GM23248 (cell line): ENCODE measurements at regions not wholly inside any gene's neighbourhood (a gene's known extent, or its start where the extent isn't known, plus 50 kb on each side); places are given as distances from the start of the nearest gene placed in this dataset.
"Not testable (repeated sequence)": the region's sequence is repeated elsewhere in the genome, so short reads cannot be mapped to it uniquely, and the experiment has no call there.

ENCODE experiments used
- EZH2 ChIP-seq: fragments of 200-600 bp; sonication (generic); IDR thresholded peaks from 2 replicates; pipeline ENCODE4 v1.6.1; 2018; ENCODE audit warnings: antibody characterized with exemption, mild to moderate bottlenecking; ENCODE audit not compliant: insufficient read depth, poor library complexity, severe bottlenecking
- EZH2phosphoT487 ChIP-seq: fragments of 200-600 bp; sonication (generic); IDR thresholded peaks from 2 replicates; pipeline ENCODE4 v1.6.1; 2018; ENCODE audit warnings: antibody characterized with exemption, moderate library complexity, mild to moderate bottlenecking, low read depth; ENCODE audit not compliant: insufficient read depth

GRCh38 chr7:39762466-39762865, 139.1 kb downstream of the RALA start:
- not testable (repeated sequence) for TF ChIP-seq EZH2, EZH2phosphoT487
